ENCODE measurements at regions not wholly inside any gene's neighbourhood (a gene's known extent, or its start where the extent isn't known, plus 50 kb on each side); places are given as distances from the start of the nearest gene placed in this dataset.
A peak's percentile ranks its signal among the peaks of the same experiment; 100 is the strongest.

DNA sequence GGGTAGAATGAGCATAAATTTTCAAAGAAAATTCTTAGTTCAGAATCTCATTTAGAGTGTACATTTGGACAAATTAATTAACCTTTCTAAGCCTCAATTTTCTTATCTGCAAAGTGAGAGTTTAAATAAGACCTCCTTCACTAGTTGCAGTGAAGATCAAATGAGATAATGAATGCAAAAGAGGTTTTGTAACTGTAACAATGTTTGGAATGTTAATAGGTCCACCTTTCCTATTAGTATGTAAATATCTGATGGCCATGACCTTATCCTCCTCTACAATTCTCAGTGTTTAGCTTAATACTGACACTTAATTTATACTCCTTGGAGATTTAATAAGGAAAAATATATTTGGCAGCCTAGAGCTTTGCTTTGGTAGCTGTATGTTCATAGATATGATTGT lies 138.8 kb downstream of the GABRG1 start:
- no peak for DNase-seq

GRCh38 chr4:45971108-45971507 lies 152.7 kb downstream of the GABRG1 start:
- DNase-seq: peak; percentile 29 to 74

DNA sequence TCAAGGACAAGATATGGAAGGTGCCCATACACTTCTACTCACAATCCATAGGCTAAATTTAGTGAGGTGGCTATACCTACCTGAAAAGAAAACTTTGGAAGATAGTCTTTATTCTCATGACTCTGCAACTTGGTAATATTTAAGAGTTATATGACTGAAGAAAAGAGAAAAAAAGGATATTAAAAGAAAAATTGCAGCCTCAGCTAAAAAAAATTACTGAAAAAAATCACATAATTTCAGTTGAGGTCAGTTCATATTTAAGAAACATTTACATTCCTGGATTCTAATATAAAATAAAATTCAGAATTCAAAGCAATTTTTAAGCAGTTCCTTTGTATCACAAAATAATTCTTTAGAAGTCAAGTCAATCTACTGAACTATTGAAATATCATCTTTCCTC lies 166.5 kb downstream of the GABRG1 start:
- no peak for DNase-seq

- no peak for DNase-seq
Observed at GRCh38 chr4:45954276-45954675, 169.6 kb downstream of the GABRG1 start.

GRCh38 chr4:45951153-45951552 lies 172.7 kb downstream of the GABRG1 start:
- no peak for DNase-seq

- no peak for DNase-seq
Observed at GRCh38 chr4:45946699-45947098, 177.2 kb downstream of the GABRG1 start.

GRCh38 chr4:45944000-45944399 lies 179.9 kb downstream of the GABRG1 start:
- DNase-seq: peak; percentile 1 to 5

- DNase-seq: no peak
Observed at GRCh38 chr4:45939056-45939455, 184.8 kb downstream of the GABRG1 start.

GRCh38 chr4:45931154-45931553 lies 192.7 kb downstream of the GABRG1 start:
- DNase-seq: no peak

DNA sequence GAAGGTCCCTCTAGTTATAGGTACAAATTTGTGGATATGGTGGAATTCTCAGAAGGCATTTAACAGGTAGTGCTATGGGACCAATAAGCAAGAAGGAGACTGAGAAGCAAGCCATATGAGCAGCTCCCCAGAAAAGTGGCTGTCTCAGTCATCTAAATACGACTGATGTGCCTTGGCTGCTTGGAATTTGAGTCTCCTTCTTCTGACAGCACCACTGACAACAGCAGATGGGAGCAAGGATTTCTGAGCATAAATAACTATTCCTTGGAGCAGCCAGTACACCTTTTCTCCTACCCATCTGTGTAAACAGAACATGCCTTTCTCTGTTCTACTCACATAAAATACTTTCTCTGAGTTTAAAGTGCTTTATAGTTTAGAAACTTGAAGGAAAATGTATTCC lies 196.2 kb downstream of the GABRG1 start:
- no peak for DNase-seq

DNA sequence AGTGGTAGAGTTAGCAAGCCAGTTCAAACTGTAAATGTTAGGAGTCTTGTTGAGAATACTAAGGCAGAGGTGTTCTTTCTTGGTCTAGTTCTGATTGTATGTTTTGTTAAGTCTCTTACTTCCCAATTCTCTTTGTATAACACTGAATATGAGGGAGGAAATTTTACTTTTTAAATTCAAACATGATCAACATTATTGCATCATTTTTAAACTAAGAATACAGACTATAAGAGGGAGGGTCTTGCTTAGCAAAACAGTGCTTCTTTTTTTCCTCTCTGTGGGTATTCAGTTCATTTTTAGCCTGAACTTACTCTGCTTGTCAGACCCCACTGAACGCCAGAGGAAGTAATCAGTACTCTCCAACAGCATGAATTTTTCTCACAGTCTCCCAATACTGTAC lies 198.0 kb downstream of the GABRG1 start:
- DNase-seq: no peak

DNA sequence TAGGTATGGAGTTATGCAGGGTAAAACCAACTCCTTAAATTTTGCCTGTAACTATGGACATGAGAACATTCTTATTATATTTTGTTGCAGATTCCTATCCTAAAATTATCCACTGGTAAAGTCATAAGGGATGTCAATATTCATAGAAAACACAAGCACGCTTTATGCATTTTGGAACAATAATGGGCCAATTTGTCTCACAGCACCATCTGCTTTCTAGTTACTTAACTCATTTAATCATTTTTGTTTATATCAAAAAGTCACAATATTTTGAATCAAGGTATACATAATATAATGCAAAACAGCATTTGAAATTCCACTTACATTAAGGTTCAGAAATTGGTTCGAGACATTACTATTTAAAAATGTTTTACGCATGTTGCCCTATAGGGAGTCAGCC lies 203.0 kb downstream of the GABRG1 start:
- DNase-seq: peak; percentile 20 to 24

DNA sequence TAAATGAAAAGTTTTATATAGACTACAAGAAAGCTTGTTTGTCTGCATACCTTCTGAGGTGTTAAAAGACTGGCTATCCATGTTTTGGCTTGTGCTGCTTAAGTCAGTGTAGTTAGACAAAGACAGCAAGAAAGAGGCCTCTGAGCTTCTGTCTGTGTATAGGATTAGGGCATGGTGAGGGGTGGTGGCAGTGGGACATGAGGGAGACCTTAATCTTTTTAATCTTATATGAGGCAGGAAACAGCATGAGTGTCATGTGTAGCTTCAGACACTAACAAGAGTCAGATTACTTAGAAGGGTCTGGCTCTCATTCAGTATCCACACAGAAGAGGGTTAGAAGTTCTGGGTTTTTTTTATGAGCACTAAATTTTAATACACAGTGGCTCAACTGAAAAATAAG lies 213.3 kb downstream of the GABRG1 start:
- DNase-seq: no peak

GRCh38 chr4:45897946-45898585 lies 225.8 kb downstream of the GABRG1 start:
- no peak for DNase-seq

DNA sequence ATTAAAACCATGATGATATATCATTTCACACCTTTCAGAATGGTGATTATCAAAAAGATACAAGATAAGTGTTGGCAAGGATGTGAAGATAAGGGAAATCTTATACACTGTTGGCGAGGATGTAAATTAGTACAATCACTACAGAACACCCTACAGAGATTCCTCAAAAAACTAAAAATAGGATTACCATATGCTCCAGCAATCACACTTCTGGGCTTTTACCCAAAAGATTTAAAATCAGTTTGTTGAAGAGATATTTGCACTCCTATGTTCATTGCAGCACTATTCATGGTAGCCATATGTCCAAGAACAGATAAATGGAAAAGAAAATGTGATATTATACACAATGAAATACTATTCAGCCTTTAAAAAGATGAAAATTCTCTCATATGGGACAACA lies 240.4 kb downstream of the GABRG1 start:
- peak in 1 of 2 experiments; percentile 2 for DNase-seq

DNA sequence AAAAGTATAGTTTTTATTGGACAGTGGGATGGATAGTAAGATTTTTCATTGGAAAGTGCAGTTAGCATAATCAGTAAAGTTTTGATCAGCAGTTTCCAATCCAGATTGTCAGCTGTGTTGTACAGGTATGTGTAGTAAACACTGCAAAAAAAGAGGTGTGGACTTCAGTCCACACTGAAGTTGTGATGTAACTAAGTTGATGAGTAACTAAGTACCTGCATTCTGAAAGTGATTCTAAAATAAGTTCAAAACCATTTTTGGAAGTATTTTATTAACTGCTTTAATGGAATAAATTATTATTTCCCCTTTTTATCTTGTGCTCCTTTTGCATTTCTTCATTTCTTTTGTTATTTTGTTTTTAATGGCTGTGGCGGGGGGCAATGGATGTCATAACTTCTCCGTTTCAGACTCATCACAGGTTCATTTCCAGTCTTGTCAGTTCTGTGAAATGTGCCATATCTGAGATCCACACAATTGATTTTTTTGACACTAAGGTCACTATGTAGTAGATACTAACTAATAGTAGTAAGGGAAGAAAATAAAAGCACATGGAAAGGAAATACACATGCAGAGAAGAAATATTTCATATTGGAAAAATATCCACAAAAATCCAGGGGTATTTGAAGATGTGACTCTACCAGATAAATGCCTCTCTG lies 247.5 kb downstream of the GABRG1 start:
- DNase-seq: no peak

GRCh38 chr4:45869184-45869583 lies 254.7 kb downstream of the GABRG1 start:
- no peak for DNase-seq

DNA sequence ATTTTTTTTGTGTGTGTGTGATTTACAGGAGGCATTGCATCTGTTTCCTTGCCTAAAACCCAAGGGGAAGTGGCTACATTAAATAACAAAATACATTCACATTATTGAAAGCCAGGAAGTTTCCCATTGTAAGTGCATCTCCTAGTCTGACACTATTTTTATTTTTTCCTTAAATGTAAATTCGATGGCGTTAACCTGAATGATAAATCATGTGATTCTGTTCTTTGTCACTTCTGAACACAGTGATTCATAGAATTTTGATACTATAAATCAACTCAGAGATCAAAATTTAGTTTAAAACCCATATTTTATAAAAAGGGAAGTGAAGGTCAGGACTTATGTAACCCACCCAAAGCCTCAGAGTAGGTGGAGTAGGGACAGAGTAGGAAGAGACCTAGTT lies 258.1 kb downstream of the GABRG1 start:
- DNase-seq: no peak

DNA sequence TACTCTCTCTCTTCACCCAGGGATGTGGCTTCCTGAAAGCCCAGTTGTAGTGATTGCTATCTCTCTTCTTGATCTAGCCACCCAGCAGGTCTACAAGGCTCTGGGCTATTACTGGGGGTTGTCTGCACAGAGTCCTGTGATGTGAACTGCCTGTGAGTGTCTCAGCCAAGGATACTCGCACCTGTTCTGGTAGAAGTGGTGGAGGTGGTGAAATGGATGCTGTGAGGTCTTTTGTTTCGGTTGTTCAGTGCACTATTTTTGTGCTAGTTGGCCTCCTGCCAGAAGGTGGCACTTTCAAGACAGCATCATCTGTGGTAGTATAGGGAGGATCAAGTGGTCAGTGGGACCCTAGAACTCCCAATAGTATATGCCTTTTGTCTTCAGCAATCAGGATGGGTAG lies 268.0 kb downstream of the GABRG1 start:
- DNase-seq: no peak

DNA sequence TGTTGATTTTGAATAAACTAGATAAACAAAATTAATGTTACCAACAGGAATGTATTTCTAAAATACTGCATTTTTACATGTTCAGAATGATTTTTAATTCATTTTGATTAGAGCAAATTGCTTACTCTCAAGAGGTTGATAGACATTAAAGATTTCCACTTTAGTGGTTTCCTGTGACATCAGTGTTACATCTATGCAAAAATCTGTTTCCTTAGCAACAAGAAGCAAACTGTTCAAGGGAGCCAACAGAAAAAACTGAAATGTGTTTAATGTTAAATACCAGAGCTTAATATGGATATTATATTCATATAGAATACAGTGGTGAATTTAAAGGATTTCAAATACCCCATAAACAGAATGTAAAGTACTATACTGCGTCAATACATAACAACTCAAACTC lies 277.8 kb downstream of the GABRG1 start:
- DNase-seq: no peak

GRCh38 chr4:45841791-45842190 lies 282.1 kb downstream of the GABRG1 start:
- no peak for DNase-seq

GRCh38 chr4:45831692-45832091 lies 292.2 kb downstream of the GABRG1 start:
- DNase-seq: no peak

DNA sequence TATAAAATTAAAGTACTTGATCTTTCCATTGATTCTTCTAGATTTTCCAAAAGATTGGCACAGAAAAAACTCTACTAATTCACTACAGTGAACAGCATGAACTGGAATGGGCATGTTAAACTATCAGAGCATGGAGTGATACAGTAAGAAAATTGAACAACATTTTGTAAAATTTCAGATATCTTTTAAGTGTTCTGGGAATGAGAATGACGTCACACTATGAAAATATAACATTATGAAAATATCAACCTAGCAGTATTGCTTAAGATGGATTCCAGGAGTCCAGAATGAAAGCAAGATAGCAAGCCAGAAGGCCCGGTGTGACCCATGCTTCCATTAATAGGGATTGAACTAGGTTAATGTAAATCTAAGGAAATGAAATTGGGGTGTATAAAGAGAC lies 319.9 kb downstream of the GABRG1 start:
- DNase-seq: no peak

GRCh38 chr4:45795135-45795534 lies 328.7 kb downstream of the GABRG1 start:
- peak in 1 of 2 experiments; percentile 8 for DNase-seq

DNA sequence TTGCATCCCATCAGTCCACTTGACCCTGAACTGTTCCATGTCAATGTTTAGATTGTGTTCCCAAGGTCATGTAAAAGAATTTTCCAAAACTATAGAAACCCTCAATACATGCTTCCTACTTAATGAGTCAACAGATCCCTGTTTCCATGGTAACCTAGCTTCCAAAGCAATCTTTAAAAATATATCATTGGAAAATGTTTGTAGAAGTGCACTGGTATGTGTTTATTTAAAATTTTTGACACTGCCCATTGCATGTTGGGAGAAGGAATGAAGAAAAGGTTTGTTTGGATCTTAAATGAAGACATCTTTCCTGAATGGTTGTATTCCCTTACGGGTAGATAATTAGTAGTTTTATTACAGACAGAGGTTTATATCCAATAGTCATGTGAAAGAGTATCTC lies 345.3 kb downstream of the GABRG1 start:
- no peak for DNase-seq
